NT2/D1 (cell line): ENCODE measurements at regions not wholly inside any gene's neighbourhood (a gene's known extent, or its start where the extent isn't known, plus 50 kb on each side); places are given as distances from the start of the nearest gene placed in this dataset.
"Not testable (repeated sequence)": the region's sequence is repeated elsewhere in the genome, so short reads cannot be mapped to it uniquely, and the experiment has no call there.

ENCODE experiments used
- DNase-seq: peaks from one replicate; pipeline ENCODE4 v3.0.0-alpha.2; 2011; ENCODE audit warnings: low read depth, low spot score
- H3K27me3 ChIP-seq: 2 replicates; pipeline ENCODE4 v1.6.0; 2011; ENCODE audit warnings: mild to moderate bottlenecking; ENCODE audit not compliant: insufficient read length, insufficient read depth
- H3K36me3 ChIP-seq: 2 replicates; pipeline ENCODE4 v1.6.1; 2011; ENCODE audit warnings: mild to moderate bottlenecking, low read length, mixed read lengths; ENCODE audit not compliant: insufficient read depth, insufficient read length
- H3K4me1 ChIP-seq: 2 replicates; pipeline ENCODE4 v1.5.1; 2011; ENCODE audit not compliant: insufficient read depth, insufficient read length
- H3K4me3 ChIP-seq: 2 replicates; pipeline ENCODE4 v1.5.1; 2011; ENCODE audit warnings: low read depth; ENCODE audit not compliant: insufficient read length
- H3K9ac ChIP-seq: 2 replicates; pipeline ENCODE4 v1.6.0; 2011; ENCODE audit warnings: low read depth; ENCODE audit not compliant: insufficient read length
- H3K9me3 ChIP-seq: 2 replicates; pipeline ENCODE4 v1.5.1; 2011; ENCODE audit warnings: mild to moderate bottlenecking, low read length; ENCODE audit not compliant: insufficient read depth
- SUZ12 ChIP-seq: IDR thresholded peaks from 2 replicates; pipeline ENCODE4 v1.6.1; 2011; ENCODE audit not compliant: insufficient read length, insufficient read depth; ENCODE audit errors: extremely low read depth
- YY1 ChIP-seq: IDR thresholded peaks from 2 replicates; pipeline ENCODE4 v1.6.1; 2011; ENCODE audit not compliant: insufficient read length, insufficient read depth
- ZNF274 ChIP-seq: IDR thresholded peaks from 2 replicates; pipeline ENCODE4 v1.6.1; 2011; ENCODE audit warnings: mild to moderate bottlenecking, low read depth, low read length

- not testable (repeated sequence) for H3K27me3 ChIP-seq, H3K4me3 ChIP-seq, H3K9ac ChIP-seq, DNase-seq, H3K4me1 ChIP-seq, H3K36me3 ChIP-seq, H3K9me3 ChIP-seq
Measured at GRCh38 chrX:134045372-134045771, 60.0 kb upstream of the GPC3 start.

- not testable (repeated sequence) for DNase-seq, H3K4me3 ChIP-seq, H3K9me3 ChIP-seq, H3K27me3 ChIP-seq, H3K36me3 ChIP-seq, H3K9ac ChIP-seq, H3K4me1 ChIP-seq
Measured at GRCh38 chrX:134067107-134067506, 81.7 kb upstream of the GPC3 start.

- H3K4me3 ChIP-seq, DNase-seq, H3K36me3 ChIP-seq, H3K9me3 ChIP-seq, H3K9ac ChIP-seq, H3K27me3 ChIP-seq, H3K4me1 ChIP-seq: not testable (repeated sequence)
Measured at GRCh38 chrX:134071899-134072298, 86.5 kb upstream of the GPC3 start.

GRCh38 chrX:134073341-134073740 is 87.9 kb upstream of the GPC3 start:
- no peak overlapping the region for H3K4me3 ChIP-seq
- H3K27me3 ChIP-seq = no peaks in the 10 kb centered on the region
- no peak overlapping the region for H3K9ac ChIP-seq
- H3K9me3 ChIP-seq = peaks cover 8% of the 10 kb centered on the region; the same call in 1 of the 2 replicates
- no peak for DNase-seq
- TF ChIP-seq SUZ12 (no peak), YY1 (no peak), ZNF274 (no peak)
- H3K4me1 ChIP-seq = no peaks in the 10 kb centered on the region
- H3K36me3 ChIP-seq = no peaks in the 10 kb centered on the region

GRCh38 chrX:134074151-134074550 is 88.8 kb upstream of the GPC3 start:
- Histone ChIP-seq H3K9me3 (peaks cover 8% of the 10 kb centered on the region; the same call in 1 of the 2 replicates), H3K4me3 (no peak overlapping the region), H3K27me3 (no peaks in the 10 kb centered on the region), H3K36me3 (no peaks in the 10 kb centered on the region), H3K9ac (no peak overlapping the region), H3K4me1 (no peaks in the 10 kb centered on the region)
- TF ChIP-seq SUZ12 (no peak), YY1 (no peak), ZNF274 (no peak)
- no peak for DNase-seq

DNA sequence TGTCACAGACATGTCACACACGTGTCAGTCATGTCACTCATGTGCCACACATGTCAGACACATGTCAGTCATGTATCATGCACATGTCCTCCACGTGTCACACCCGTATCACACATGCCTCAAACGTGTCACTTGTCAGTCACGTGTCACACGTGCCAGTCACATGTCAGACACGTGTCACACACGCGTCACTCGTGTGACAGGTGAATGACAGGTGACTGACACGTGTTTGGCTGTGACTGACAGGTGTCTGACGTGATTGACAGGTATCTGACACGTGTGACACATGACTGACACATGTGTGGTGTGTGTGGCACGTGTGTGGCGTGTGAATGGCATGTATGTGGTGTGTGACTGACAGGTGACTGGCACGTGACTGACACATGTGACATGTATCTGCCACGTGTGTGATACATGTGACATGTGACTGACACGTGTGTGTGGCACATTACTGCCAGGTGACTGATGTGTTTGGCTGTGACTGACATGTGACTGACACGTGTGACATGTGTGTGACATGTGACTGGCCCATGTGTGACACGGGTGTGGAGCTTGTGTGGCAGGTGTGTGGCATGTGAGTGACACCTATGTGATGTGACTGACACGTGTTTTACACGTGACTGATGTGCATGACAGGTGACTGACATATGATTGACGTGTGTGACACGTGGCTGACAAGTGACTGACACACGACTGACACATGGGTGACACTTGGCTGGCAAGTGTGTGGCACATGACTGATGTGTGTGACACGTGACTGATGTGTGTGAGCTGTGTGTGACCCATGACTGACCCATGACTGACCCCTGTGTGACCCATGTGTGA is 90.7 kb upstream of the GPC3 start:
- Histone ChIP-seq H3K9ac (no peak overlapping the region), H3K36me3 (no peaks in the 10 kb centered on the region), H3K4me1 (no peaks in the 10 kb centered on the region), H3K9me3 (peaks cover 8% of the 10 kb centered on the region; the same call in 1 of the 2 replicates), H3K27me3 (no peaks in the 10 kb centered on the region), H3K4me3 (no peak overlapping the region)
- TF ChIP-seq YY1 = no peak
- no peak for TF ChIP-seq SUZ12
- no peak for TF ChIP-seq ZNF274
- no peak for DNase-seq

GRCh38 chrX:134095366-134095765 is 110.0 kb upstream of the GPC3 start:
- Histone ChIP-seq H3K9me3 (no peaks in the 10 kb centered on the region), H3K4me3 (no peak overlapping the region), H3K9ac (no peak overlapping the region), H3K4me1 (no peaks in the 10 kb centered on the region), H3K27me3 (no peaks in the 10 kb centered on the region), H3K36me3 (no peaks in the 10 kb centered on the region)
- TF ChIP-seq ZNF274 (no peak), SUZ12 (no peak)
- DNase-seq = no peak

DNA sequence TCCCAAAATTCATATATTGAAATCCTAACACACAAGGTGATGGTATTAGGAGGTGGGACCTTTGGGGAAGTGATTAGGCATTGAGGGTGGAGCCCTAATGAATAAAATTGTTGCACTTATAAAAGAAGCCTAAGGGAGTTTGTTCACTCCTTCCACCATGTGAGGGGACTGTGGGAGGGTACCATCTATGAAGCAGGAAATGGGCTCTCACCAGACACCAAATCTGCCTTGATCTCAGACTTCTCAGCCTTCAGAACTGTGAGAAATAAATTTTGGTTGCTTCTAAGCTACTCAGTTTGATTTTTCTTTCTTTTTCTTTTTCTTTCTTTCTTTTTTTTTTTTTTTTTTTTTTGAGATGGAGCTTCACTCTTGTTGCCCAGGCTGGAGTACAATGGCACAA is 116.2 kb upstream of the GPC3 start:
- H3K9me3 ChIP-seq = no peaks in the 10 kb centered on the region
- no peaks in the 10 kb centered on the region for H3K36me3 ChIP-seq
- H3K27me3 ChIP-seq = no peaks in the 10 kb centered on the region
- no peak overlapping the region for H3K4me3 ChIP-seq
- no peaks in the 10 kb centered on the region for H3K4me1 ChIP-seq
- TF ChIP-seq ZNF274 (no peak), YY1 (no peak), SUZ12 (no peak)
- DNase-seq = no peak
- H3K9ac ChIP-seq = no peak overlapping the region
